Type B pancreatic cell (in vitro differentiated cells): ENCODE measurements at regions not wholly inside any gene's neighbourhood (a gene's known extent, or its start where the extent isn't known, plus 50 kb on each side); places are given as distances from the start of the nearest gene placed in this dataset.
A peak's percentile ranks its signal among the peaks of the same experiment; 100 is the strongest.

ENCODE experiments used
- DNase-seq: peaks from one replicate; pipeline ENCODE4 v3.0.0; 2021; ENCODE audit warnings: mixed read lengths; ENCODE audit not compliant: unreplicated experiment; ENCODE audit errors: extremely low spot score
- H3K27ac Mint-ChIP-seq: 2 replicates; pipeline ENCODE4 v1.8.0; 2021; ENCODE audit warnings: mild to moderate bottlenecking, mixed read lengths
- H3K27me3 Mint-ChIP-seq: 2 replicates; pipeline ENCODE4 v1.8.0; 2021; ENCODE audit warnings: mixed read lengths
- H3K36me3 Mint-ChIP-seq: 2 replicates; pipeline ENCODE4 v1.8.0; 2021; ENCODE audit warnings: mixed read lengths
- H3K4me1 Mint-ChIP-seq: one replicate; pipeline ENCODE4 v1.8.0; 2021; ENCODE audit warnings: mixed read lengths; ENCODE audit not compliant: unreplicated experiment
- H3K4me3 Mint-ChIP-seq: 2 replicates; pipeline ENCODE4 v1.8.0; 2021; ENCODE audit warnings: mild to moderate bottlenecking, mixed read lengths
- H3K9me3 Mint-ChIP-seq: 2 replicates; pipeline ENCODE4 v1.8.0; 2021; ENCODE audit warnings: mixed read lengths
- TF ChIP-seq, protein P1 (sequence below): fragments of 200-600 bp; sonication (generic); conservative IDR thresholded peaks from 2 replicates; pipeline ENCODE4 v1.5.0; 2021; ENCODE audit warnings: antibody characterized with exemption, mild to moderate bottlenecking

DNA sequence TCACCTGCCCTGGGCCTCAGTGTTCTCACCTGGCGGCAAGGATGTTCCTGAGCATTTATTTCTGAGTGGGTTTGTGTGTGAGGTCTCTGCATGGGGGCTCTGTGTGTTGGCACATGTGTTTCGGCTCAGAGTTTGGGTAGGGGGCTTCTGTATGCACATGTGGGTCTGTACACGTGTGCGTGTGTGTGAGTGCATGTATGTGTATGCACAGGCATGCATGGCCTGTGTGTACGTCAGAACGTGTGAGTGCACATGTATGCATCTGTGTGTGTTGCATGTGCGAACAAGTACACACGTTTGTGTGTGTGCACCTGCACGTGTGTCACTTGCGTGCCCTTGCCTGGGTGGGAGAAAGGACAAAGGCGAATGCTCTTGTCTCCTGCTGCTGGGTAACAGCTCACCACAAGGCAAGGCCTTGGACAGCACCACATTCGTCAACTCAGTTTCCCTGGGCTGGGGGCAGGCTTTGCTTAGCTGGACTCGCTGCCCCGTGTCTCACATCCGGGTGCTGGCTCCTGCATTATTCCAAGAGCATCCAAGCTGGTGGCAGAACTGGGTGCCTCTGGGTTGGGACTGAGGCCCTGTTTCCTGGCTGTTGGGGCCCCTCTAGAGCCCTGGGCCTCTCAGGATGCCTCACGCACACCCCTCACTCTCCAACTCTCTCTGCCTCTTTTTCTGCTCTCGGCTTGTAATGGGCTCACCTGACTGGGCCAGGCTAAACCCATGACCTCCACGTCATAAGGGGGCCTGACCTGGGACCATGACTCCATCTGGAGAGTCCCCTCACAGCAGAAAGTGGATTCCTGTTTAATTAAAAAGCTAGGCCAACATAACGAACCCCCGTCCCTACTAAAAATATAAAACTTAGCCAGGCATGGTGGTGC, 153.6 kb upstream of the C14orf180 start:
- no peak for DNase-seq
- Mint-ChIP-seq H3K27me3 (peaks cover 13% of the 10 kb centered on the region), H3K36me3 (no peaks in the 10 kb centered on the region), H3K9me3 (no peaks in the 10 kb centered on the region), H3K27ac (no peak overlapping the region), H3K4me1 (peaks cover 20% of the 10 kb centered on the region), H3K4me3 (no peak overlapping the region)
- TF ChIP-seq, protein P1, sequence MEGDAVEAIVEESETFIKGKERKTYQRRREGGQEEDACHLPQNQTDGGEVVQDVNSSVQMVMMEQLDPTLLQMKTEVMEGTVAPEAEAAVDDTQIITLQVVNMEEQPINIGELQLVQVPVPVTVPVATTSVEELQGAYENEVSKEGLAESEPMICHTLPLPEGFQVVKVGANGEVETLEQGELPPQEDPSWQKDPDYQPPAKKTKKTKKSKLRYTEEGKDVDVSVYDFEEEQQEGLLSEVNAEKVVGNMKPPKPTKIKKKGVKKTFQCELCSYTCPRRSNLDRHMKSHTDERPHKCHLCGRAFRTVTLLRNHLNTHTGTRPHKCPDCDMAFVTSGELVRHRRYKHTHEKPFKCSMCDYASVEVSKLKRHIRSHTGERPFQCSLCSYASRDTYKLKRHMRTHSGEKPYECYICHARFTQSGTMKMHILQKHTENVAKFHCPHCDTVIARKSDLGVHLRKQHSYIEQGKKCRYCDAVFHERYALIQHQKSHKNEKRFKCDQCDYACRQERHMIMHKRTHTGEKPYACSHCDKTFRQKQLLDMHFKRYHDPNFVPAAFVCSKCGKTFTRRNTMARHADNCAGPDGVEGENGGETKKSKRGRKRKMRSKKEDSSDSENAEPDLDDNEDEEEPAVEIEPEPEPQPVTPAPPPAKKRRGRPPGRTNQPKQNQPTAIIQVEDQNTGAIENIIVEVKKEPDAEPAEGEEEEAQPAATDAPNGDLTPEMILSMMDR: no peak

DNA sequence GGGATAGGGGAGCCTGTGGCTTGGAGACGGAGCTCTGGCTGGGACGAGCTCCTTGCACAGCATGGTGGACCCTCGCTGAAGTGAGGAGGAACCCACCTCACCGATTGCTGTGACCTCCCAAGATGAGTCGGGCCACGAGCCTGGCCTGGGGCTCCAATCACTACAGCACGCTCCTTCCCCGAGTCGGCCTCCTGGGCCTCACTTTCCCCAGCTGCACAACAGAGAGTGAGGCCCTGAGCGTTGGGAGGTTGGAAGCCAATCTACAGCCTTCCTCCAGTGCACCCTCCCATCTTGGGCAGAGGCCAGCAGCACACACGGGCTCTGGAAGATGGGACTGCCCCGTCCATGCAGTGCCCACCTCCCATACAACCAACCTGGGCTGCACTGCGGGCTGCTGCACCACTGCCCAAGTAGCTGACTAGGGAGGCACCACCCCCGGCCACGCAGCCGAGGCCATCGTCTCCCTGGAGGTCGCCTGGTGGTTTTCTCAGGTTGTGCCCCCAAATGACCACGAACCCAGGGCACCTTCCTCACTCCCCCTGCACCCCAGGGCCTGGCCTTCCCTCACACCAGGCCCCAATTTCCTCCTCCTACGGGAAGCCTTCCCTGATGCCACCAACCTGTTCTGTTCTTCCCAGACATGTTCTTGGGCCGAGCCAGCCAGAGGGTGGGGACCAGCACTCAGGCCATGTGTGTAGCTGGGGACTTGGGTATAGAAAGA, 152.3 kb upstream of the C14orf180 start:
- Mint-ChIP-seq H3K4me1 (peaks cover 15% of the 10 kb centered on the region), H3K27me3 (peaks cover 9% of the 10 kb centered on the region), H3K36me3 (no peaks in the 10 kb centered on the region), H3K9me3 (no peaks in the 10 kb centered on the region), H3K4me3 (no peak overlapping the region), H3K27ac (no peak overlapping the region)
- peak; percentile 64 for DNase-seq
- TF ChIP-seq, protein P1: no peak

DNA sequence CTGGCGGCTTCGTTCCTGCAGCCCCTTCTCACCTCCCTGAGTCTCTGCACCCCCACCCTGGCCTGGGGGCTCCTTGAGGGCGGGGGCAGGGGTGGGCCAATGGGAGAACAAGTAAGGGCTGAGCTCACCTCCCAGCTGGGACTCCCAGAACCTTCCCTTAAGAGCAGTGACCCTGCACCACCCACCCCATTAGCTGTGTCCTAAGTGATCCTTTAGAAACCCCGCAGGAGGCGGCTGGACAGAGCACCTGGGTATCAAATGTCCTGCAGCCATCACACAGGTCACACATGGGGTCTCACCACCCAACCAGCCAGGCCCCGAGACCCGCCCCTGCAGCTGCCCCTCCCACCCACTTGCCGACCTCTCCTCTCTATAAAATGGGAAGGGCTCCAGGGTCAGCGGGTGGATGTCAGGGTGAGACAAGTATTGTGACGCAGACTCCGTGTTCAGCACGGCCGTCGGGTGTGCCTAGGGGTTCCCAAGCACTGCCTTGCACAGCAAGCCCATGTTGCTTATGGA, 151.2 kb upstream of the C14orf180 start:
- TF ChIP-seq, protein P1: no peak
- Mint-ChIP-seq H3K27me3 (peaks cover 7% of the 10 kb centered on the region), H3K9me3 (no peaks in the 10 kb centered on the region), H3K27ac (no peak overlapping the region), H3K4me3 (no peak overlapping the region), H3K4me1 (peaks cover 14% of the 10 kb centered on the region), H3K36me3 (no peaks in the 10 kb centered on the region)
- peak; percentile 56 for DNase-seq

DNA sequence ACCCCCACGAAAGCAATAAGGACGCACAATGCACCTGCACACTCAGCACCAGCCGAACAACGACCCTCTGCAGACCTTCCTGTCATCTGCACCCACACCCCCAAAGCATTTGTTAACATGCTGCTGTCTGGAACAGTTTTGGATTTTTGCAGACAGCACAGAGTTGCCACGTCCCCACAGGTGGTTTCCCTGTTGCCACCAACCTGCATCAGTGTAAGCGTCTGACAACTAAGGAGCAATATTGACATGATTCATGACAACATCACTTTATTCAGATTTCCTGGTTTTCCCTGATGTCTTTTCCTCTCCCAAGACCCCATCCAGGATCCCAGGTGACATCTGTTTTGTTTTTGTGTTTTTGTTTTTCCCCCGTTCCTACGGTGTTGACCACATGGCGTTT, 150.7 kb upstream of the C14orf180 start:
- Mint-ChIP-seq H3K36me3 (no peaks in the 10 kb centered on the region), H3K9me3 (no peaks in the 10 kb centered on the region), H3K4me1 (peaks cover 14% of the 10 kb centered on the region), H3K4me3 (no peak overlapping the region), H3K27ac (no peak overlapping the region), H3K27me3 (peaks cover 7% of the 10 kb centered on the region)
- no peak for DNase-seq
- TF ChIP-seq, protein P1: no peak

GRCh38 chr14:104429291-104429861, 150.2 kb upstream of the C14orf180 start:
- TF ChIP-seq, protein P1: no peak
- Mint-ChIP-seq H3K4me1 (peaks cover 11% of the 10 kb centered on the region), H3K4me3 (no peak overlapping the region), H3K27ac (no peak overlapping the region), H3K9me3 (no peaks in the 10 kb centered on the region), H3K36me3 (no peaks in the 10 kb centered on the region), H3K27me3 (peaks cover 7% of the 10 kb centered on the region)
- peak; percentile 61 for DNase-seq
